Mesendoderm (in vitro differentiated cells): ENCODE measurements at regions not wholly inside any gene's neighbourhood (a gene's known extent, or its start where the extent isn't known, plus 50 kb on each side); places are given as distances from the start of the nearest gene placed in this dataset.

ENCODE experiments used
- DNase-seq: peaks from one replicate; pipeline ENCODE4 v3.0.0; 2013
- H2AK5ac ChIP-seq: 2 replicates; pipeline ENCODE4 v1.6.1; 2013; ENCODE audit warnings: low read length, inconsistent platforms
- H2BK120ac ChIP-seq: 2 replicates; pipeline ENCODE4 v1.6.1; 2013; ENCODE audit warnings: low read depth, mild to moderate bottlenecking, low read length, moderate library complexity, mixed read lengths
- H2BK15ac ChIP-seq: replicated peaks from 2 replicates; pipeline ENCODE4 v1.6.1; 2013; ENCODE audit warnings: low read depth, mild to moderate bottlenecking, moderate library complexity
- H2BK5ac ChIP-seq: 2 replicates; pipeline ENCODE4 v1.6.1; 2013; ENCODE audit warnings: low read length, inconsistent platforms
- H3K18ac ChIP-seq: 2 replicates; pipeline ENCODE4 v1.6.1; 2013; ENCODE audit warnings: mild to moderate bottlenecking, low read length, mixed read lengths
- H3K23ac ChIP-seq: one replicate; pipeline ENCODE4 v1.6.1; 2013; ENCODE audit warnings: low read length
- H3K27ac ChIP-seq: 2 replicates; pipeline ENCODE4 v1.5.1; 2013; ENCODE audit warnings: low read depth, mild to moderate bottlenecking, inconsistent platforms, low read length, moderate library complexity
- H3K27me3 ChIP-seq: 2 replicates; pipeline ENCODE4 v1.6.1; 2013; ENCODE audit warnings: low read length, control low read depth, mild to moderate bottlenecking, inconsistent platforms; ENCODE audit not compliant: insufficient read depth, poor library complexity
- H3K36me3 ChIP-seq: 2 replicates; pipeline ENCODE4 v1.6.1; 2013; ENCODE audit warnings: low read length, inconsistent platforms; ENCODE audit not compliant: control insufficient read depth, insufficient read depth
- H3K4ac ChIP-seq: one replicate; pipeline ENCODE4 v1.6.1; 2013; ENCODE audit warnings: low read depth, mild to moderate bottlenecking, low read length, moderate library complexity
- H3K4me1 ChIP-seq: 2 replicates; pipeline ENCODE4 v1.6.1; 2013; ENCODE audit warnings: low read depth, low read length, inconsistent platforms; ENCODE audit not compliant: control insufficient read depth
- H3K4me2 ChIP-seq: 2 replicates; pipeline ENCODE4 v1.6.1; 2013; ENCODE audit warnings: low read length
- H3K4me3 ChIP-seq: 2 replicates; pipeline ENCODE4 v1.5.1; 2013; ENCODE audit warnings: mild to moderate bottlenecking, low read length
- H3K56ac ChIP-seq: one replicate; pipeline ENCODE4 v1.6.1; 2013; ENCODE audit warnings: low read length
- H3K79me1 ChIP-seq: 2 replicates; pipeline ENCODE4 v1.6.1; 2013; ENCODE audit warnings: low read length, inconsistent platforms
- H3K79me2 ChIP-seq: 2 replicates; pipeline ENCODE4 v1.6.1; 2013; ENCODE audit warnings: mild to moderate bottlenecking, low read length; ENCODE audit not compliant: control insufficient read depth, insufficient read depth
- H3K9ac ChIP-seq: 2 replicates; pipeline ENCODE4 v1.6.1; 2013; ENCODE audit warnings: low read length, inconsistent platforms
- H4K5ac ChIP-seq: one replicate; pipeline ENCODE4 v1.6.1; 2013; ENCODE audit warnings: low read length
- H4K8ac ChIP-seq: one replicate; pipeline ENCODE4 v1.6.1; 2013; ENCODE audit warnings: low read depth, mild to moderate bottlenecking, control low read depth, low read length, moderate library complexity
- WGBS: extraction: QIAGEN DNeasy Blood & Tissue Kit; methylation state at CpG from one replicate; pipeline ENCODE4 v1.1.7; 2013; ENCODE audit warnings: low lambda C conversion rate, missing lambda C conversion rate; ENCODE audit not compliant: insufficient coverage; ENCODE audit errors: extremely low coverage; 5-methylcytosine and 5-hydroxymethylcytosine counted together

- no peak for DNase-seq
- H2AK5ac ChIP-seq, result no peak overlapping the region
- no peak overlapping the region for H3K56ac ChIP-seq
- no peak overlapping the region for H3K4me2 ChIP-seq
- H2BK5ac ChIP-seq, result no peak overlapping the region
- H3K27ac ChIP-seq, result no peak overlapping the region
- no peaks in the 10 kb centered on the region for H3K27me3 ChIP-seq
- no peaks in the 10 kb centered on the region for H3K79me2 ChIP-seq
- H3K4me1 ChIP-seq, result no peaks in the 10 kb centered on the region
- WGBS, result no CpG with 5 or more reads among the region's 3 CpGs
- H2BK15ac ChIP-seq, result no peak overlapping the region
- H3K9ac ChIP-seq, result no peak overlapping the region
- H4K5ac ChIP-seq, result no peak overlapping the region
- no peaks in the 10 kb centered on the region for H3K36me3 ChIP-seq
- no peak overlapping the region for H4K8ac ChIP-seq
- no peak overlapping the region for H2BK120ac ChIP-seq
- no peak overlapping the region for H3K18ac ChIP-seq
- H3K23ac ChIP-seq, result no peak overlapping the region
- H3K4ac ChIP-seq, result no peak overlapping the region
- H3K79me1 ChIP-seq, result no peaks in the 10 kb centered on the region
- H3K4me3 ChIP-seq, result no peak overlapping the region
Observed at GRCh38 chr18:30465096-30465495, 577.4 kb downstream of the DSC3 start.

GRCh38 chr18:30457156-30457555, 585.4 kb downstream of the DSC3 start:
- H3K23ac ChIP-seq, result no peak overlapping the region
- H4K8ac ChIP-seq, result no peak overlapping the region
- H3K79me1 ChIP-seq, result no peaks in the 10 kb centered on the region
- no peak overlapping the region for H3K4me2 ChIP-seq
- H2AK5ac ChIP-seq, result no peak overlapping the region
- no peak overlapping the region for H3K9ac ChIP-seq
- no peak overlapping the region for H4K5ac ChIP-seq
- H3K36me3 ChIP-seq, result no peaks in the 10 kb centered on the region
- H3K27ac ChIP-seq, result no peak overlapping the region
- H2BK5ac ChIP-seq, result no peak overlapping the region
- no peak overlapping the region for H2BK120ac ChIP-seq
- no peaks in the 10 kb centered on the region for H3K4me1 ChIP-seq
- no peaks in the 10 kb centered on the region for H3K79me2 ChIP-seq
- no peak overlapping the region for H3K4me3 ChIP-seq
- no CpG with 5 or more reads among the region's 1 CpG for WGBS
- H3K18ac ChIP-seq, result no peak overlapping the region
- no peak overlapping the region for H3K56ac ChIP-seq
- DNase-seq, result no peak
- H2BK15ac ChIP-seq, result no peak overlapping the region
- H3K27me3 ChIP-seq, result no peaks in the 10 kb centered on the region
- H3K4ac ChIP-seq, result no peak overlapping the region

- no peak overlapping the region for H2AK5ac ChIP-seq
- DNase-seq, result no peak
- H4K5ac ChIP-seq, result no peak overlapping the region
- H4K8ac ChIP-seq, result no peak overlapping the region
- WGBS, result no CpG with 5 or more reads among the region's 2 CpGs
- H3K4me2 ChIP-seq, result no peak overlapping the region
- no peak overlapping the region for H2BK15ac ChIP-seq
- no peak overlapping the region for H2BK5ac ChIP-seq
- no peaks in the 10 kb centered on the region for H3K79me1 ChIP-seq
- no peak overlapping the region for H3K18ac ChIP-seq
- H3K4ac ChIP-seq, result no peak overlapping the region
- H3K27ac ChIP-seq, result no peak overlapping the region
- H3K36me3 ChIP-seq, result no peaks in the 10 kb centered on the region
- no peak overlapping the region for H3K56ac ChIP-seq
- H3K4me1 ChIP-seq, result no peaks in the 10 kb centered on the region
- no peaks in the 10 kb centered on the region for H3K79me2 ChIP-seq
- no peaks in the 10 kb centered on the region for H3K27me3 ChIP-seq
- H3K23ac ChIP-seq, result no peak overlapping the region
- no peak overlapping the region for H2BK120ac ChIP-seq
- H3K9ac ChIP-seq, result no peak overlapping the region
- H3K4me3 ChIP-seq, result no peak overlapping the region
Observed at GRCh38 chr18:30455741-30456140, 586.8 kb downstream of the DSC3 start.

- H3K4me2 ChIP-seq, result no peak overlapping the region
- no peaks in the 10 kb centered on the region for H3K79me1 ChIP-seq
- no peak overlapping the region for H2BK15ac ChIP-seq
- no peak overlapping the region for H3K56ac ChIP-seq
- H4K5ac ChIP-seq, result no peak overlapping the region
- DNase-seq, result peak; percentile 3
- no peak overlapping the region for H3K4me3 ChIP-seq
- H2BK120ac ChIP-seq, result no peak overlapping the region
- H3K9ac ChIP-seq, result no peak overlapping the region
- no peak overlapping the region for H3K18ac ChIP-seq
- H2AK5ac ChIP-seq, result no peak overlapping the region
- no peak overlapping the region for H3K23ac ChIP-seq
- H3K4me1 ChIP-seq, result no peaks in the 10 kb centered on the region
- no CpG with 5 or more reads among the region's 4 CpGs for WGBS
- no peaks in the 10 kb centered on the region for H3K36me3 ChIP-seq
- H3K27me3 ChIP-seq, result no peaks in the 10 kb centered on the region
- H3K4ac ChIP-seq, result no peak overlapping the region
- H4K8ac ChIP-seq, result no peak overlapping the region
- no peak overlapping the region for H3K27ac ChIP-seq
- H2BK5ac ChIP-seq, result no peak overlapping the region
- H3K79me2 ChIP-seq, result no peaks in the 10 kb centered on the region
Observed at GRCh38 chr18:30454920-30455319, 587.6 kb downstream of the DSC3 start.

DNA sequence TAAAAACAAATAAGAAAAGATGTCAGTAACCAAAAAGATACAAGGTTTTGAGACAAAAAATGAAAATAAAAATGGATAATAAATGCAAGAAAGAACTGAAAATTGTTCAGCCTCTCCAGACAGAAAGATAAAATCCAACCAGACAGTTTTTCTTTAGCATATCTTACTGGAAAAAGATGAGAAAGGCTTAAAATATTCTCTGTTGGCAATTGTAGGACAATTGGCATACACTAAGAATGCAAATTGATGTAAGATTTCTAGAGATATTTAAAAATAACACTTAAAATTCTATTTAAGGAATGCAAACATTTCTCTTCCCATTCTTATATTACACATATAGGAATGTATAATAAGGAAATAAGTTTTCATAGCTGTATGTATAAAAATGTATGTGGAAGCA, 590.6 kb downstream of the DSC3 start:
- Histone ChIP-seq H3K36me3 (no peaks in the 10 kb centered on the region), H2AK5ac (no peak overlapping the region), H3K4me2 (no peak overlapping the region), H3K4me3 (no peak overlapping the region), H3K56ac (no peak overlapping the region), H4K8ac (no peak overlapping the region), H3K79me1 (no peaks in the 10 kb centered on the region), H2BK120ac (no peak overlapping the region), H3K79me2 (no peaks in the 10 kb centered on the region), H3K18ac (no peak overlapping the region), H3K9ac (no peak overlapping the region), H3K27me3 (no peaks in the 10 kb centered on the region), H3K23ac (no peak overlapping the region), H3K27ac (no peak overlapping the region), H3K4me1 (no peaks in the 10 kb centered on the region), H3K4ac (no peak overlapping the region), H2BK5ac (no peak overlapping the region), H2BK15ac (no peak overlapping the region), H4K5ac (no peak overlapping the region)
- no peak for DNase-seq

GRCh38 chr18:30450927-30451326, 591.6 kb downstream of the DSC3 start:
- Histone ChIP-seq H3K23ac (no peak overlapping the region), H4K8ac (no peak overlapping the region), H3K79me1 (no peaks in the 10 kb centered on the region), H3K9ac (no peak overlapping the region), H2BK15ac (no peak overlapping the region), H2BK120ac (no peak overlapping the region), H3K18ac (no peak overlapping the region), H3K4ac (no peak overlapping the region), H3K36me3 (no peaks in the 10 kb centered on the region), H4K5ac (no peak overlapping the region), H3K4me1 (no peaks in the 10 kb centered on the region), H2BK5ac (no peak overlapping the region), H2AK5ac (no peak overlapping the region), H3K4me3 (no peak overlapping the region), H3K4me2 (no peak overlapping the region), H3K27ac (no peak overlapping the region), H3K79me2 (no peaks in the 10 kb centered on the region), H3K27me3 (no peaks in the 10 kb centered on the region), H3K56ac (no peak overlapping the region)
- peak; percentile 34 for DNase-seq
- no CpG with 5 or more reads among the region's 2 CpGs for WGBS
